ENCODE measurements at regions not wholly inside any gene's neighbourhood (a gene's known extent, or its start where the extent isn't known, plus 50 kb on each side); places are given as distances from the start of the nearest gene placed in this dataset.
"Not testable (repeated sequence)": the region's sequence is repeated elsewhere in the genome, so short reads cannot be mapped to it uniquely, and the experiment has no call there.

DNA sequence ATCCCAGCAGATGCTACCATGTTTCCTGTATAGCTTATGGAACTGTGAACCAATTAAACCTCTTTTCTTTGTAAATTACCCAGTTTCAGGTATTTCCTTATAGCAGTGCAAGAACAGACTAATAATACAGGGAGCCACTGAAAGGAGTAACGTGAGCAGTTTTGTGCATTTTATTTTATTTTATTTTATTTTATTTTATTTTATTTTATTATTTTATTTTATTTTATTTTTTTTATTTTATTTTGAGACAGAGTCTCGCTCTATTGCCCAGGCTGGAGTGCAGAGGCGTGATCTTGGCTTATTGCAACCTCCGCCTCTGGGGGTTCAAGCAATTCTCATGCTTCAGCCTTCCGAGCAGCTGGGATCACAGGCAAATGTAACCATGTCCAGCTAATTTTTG is 55.9 kb upstream of the KCNK12 start:
- H3K27ac ChIP-seq, result no peak overlapping the region
- ChIA-PET CTCF (no interaction called here), POLR2A (ENCODE audit: low non-redundant PET) (no interaction called here)
- TF ChIP-seq, protein P1, sequence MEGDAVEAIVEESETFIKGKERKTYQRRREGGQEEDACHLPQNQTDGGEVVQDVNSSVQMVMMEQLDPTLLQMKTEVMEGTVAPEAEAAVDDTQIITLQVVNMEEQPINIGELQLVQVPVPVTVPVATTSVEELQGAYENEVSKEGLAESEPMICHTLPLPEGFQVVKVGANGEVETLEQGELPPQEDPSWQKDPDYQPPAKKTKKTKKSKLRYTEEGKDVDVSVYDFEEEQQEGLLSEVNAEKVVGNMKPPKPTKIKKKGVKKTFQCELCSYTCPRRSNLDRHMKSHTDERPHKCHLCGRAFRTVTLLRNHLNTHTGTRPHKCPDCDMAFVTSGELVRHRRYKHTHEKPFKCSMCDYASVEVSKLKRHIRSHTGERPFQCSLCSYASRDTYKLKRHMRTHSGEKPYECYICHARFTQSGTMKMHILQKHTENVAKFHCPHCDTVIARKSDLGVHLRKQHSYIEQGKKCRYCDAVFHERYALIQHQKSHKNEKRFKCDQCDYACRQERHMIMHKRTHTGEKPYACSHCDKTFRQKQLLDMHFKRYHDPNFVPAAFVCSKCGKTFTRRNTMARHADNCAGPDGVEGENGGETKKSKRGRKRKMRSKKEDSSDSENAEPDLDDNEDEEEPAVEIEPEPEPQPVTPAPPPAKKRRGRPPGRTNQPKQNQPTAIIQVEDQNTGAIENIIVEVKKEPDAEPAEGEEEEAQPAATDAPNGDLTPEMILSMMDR (conservative IDR thresholded peaks at IDR 0.05; ENCODE audit: low read depth), result no peak
- DNase-seq (ENCODE audit: low spot score), result no peak

DNA sequence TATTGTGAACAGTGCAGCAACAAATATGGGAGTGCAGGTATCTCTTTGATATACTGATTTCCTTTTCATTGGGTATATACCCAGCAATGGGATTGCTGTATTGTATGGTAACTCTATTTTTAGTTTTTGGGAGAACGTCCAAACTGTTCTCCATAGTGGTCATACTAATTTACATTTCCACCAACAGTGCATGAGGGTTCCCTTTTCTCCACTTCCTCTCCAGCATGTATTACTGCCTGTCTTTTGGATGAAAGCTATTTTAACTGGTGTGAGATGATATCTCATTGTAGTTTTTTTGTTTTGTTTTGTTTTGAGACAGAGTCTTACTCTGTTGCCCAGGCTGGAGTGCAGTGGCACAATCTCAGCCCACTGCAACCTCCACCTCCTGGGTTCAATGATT is 52.4 kb upstream of the KCNK12 start:
- DNase-seq (ENCODE audit: low spot score); POLR2A ChIA-PET (ENCODE audit: low non-redundant PET); CTCF ChIA-PET; H3K27ac ChIP-seq: not testable (repeated sequence)

DNA sequence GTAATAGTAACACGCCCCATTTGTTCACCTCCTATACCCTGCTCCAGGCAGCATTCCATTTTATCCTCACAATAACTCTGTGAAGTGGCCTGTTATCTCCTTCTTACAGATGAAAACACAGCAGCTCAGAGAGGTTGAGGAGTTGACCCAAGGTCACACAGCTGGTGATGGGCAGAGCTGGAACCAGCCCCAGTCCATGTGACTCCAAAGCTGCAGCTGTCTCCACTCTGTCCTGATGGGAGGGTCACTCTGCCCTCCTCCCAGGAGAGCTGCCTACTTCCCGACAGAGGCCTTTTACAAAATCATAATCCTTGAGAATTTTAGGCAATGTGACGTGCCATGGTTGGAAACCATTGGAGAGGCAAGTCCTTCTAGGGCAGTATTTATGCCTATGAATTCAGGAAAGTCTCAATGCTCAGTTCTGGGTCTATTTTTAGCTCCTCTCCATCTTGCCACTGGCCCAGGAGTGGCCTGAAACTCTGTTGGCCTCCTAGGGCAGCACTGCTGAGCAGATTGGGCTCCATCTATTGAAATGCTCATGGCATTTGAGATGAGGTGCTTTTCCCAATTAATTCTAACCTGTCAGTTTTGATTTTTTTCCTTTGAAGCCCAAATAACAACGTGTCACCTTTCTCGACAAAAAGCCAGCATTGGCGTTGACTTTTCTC is 50.1 kb upstream of the KCNK12 start:
- POLR2A ChIA-PET (ENCODE audit: low non-redundant PET), result no interaction called here
- no peak overlapping the region for H3K27ac ChIP-seq
- CTCF ChIA-PET, result interaction anchor here (0.7 kb wide), 2 partner anchors 94 to 850 kb away, joined by 3 to 4 read pairs; no protein-coding TSS in a partner anchor

More for the DNA sequence above, 50.1 kb upstream of the KCNK12 start:
- no peak for DNase-seq (ENCODE audit: low spot score)
- TF ChIP-seq, protein P1 (conservative IDR thresholded peaks at IDR 0.05; ENCODE audit: low read depth), result no peak

All from RWPE1 (cell line).